Hypothalamus (tissue), 51 donors: ENCODE measurements at regions not wholly inside any gene's neighbourhood (a gene's known extent, or its start where the extent isn't known, plus 50 kb on each side); places are given as distances from the start of the nearest gene placed in this dataset.

Experiments
- DNase-seq, 51 donors: peaks; one replicate each; lab custom pipeline; 2025; lab: John Stamatoyannopoulos, UW

DNA sequence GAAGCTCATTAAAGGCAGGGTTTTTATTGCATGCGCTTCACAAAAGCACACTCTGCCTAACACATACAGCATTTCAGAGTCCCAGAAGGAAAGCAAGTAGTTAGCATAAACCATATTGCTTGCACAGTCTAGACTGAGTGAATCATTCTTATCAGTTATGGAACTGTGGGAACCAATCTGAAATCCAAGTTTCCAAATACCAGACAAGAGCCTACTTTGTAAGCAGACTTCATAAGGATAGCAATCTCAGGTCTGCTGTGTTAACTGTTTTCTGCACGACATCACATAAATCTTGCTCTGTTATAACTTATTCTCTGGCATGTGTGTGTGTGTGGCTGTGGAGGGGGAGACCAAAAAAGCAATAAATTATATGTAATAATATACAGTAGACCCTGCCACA, 608.1 kb upstream of the REG3G start:
- DNase-seq, result no peak

DNA sequence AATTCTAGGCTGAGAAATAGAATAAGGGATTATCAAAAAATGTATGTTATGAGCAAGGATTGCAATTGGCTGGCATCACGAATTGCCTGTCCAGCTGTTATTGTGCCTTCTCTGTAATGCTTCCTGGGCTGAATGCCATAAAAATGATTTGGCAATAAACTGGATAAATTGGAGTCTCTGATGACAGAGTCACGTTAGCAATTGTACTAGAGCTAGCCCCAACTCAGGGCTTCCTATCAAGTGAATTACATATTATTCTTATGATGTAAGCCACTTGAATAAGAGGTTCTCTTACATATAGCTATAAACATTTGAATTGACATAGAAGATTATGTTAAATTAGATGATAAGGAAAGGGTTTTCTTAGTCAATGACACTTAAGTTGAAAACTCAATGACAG, 607.5 kb upstream of the REG3G start:
- DNase-seq, result no peak

DNA sequence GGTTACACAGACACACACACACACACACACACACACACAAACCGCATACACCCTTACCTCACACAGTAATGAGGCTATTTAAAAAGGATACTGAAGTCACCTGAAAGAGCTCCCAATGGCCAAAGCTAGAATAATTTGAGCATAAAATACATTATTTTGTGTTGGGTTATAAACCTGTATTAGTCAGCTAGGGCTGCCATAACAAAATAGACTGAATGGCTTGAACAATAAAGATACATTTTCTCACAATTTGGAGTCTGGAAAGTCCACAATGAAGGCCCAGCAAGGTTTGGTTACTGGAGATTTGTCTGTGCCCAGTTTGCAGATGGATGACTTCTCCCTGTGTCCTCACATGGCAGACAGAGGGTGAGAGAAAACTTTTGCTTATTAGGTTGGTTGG, 605.4 kb upstream of the REG3G start:
- no peak for DNase-seq

DNA sequence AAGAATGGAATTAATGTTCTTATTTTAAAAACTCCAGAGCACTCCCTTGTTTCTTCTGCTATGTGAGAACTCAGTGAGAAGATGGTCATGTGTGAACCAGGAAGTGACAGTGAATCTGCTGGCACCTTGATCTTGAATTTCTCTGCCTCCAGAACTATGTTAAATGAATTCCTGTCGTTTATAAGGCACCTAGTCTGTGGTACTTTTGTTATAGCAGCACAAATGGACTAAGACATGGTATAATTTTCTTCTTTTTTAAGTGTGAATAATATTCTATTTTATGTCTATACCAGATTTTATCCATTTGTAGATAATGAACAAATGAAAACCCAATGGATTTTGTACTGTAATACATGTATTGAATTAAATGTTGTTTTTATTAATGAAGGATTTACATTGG, 601.9 kb upstream of the REG3G start:
- DNase-seq, result no peak

DNA sequence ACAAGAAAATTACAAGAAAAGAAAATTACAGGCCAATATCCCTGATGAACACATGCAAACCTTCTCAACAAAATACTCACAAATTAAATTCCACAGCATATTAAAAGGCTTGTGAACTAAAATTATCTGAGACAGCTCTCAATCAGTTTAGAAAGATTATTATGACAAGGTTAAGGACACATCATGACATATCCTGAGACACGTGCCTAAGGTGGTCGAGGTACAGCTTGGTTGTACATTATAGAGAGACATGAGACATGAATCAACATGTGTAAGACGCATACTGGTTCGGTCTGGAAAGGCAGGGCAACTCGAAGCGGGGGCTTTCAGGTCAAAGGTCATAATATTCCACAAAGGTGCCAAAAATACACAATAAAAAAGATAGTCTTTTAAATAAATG, 598.3 kb upstream of the REG3G start:
- no peak for DNase-seq

DNA sequence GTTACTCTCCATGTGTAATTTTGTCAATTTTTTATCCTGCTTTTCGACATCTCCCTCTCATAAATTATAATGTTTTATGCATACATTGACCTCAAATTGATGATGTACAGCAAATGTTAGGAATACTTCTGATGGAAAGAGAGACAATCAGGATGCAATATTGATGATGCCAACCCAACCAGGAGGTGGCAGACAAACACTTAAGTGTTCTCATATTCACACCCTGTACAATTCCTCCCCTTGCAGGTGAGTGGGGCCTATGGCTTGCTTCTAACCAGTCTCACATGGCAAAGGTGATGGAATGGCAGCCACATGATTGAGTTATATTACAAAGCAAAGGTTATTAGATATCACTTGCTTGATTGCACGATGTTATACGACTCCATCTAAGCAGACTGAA, 594.3 kb upstream of the REG3G start:
- no peak for DNase-seq

DNA sequence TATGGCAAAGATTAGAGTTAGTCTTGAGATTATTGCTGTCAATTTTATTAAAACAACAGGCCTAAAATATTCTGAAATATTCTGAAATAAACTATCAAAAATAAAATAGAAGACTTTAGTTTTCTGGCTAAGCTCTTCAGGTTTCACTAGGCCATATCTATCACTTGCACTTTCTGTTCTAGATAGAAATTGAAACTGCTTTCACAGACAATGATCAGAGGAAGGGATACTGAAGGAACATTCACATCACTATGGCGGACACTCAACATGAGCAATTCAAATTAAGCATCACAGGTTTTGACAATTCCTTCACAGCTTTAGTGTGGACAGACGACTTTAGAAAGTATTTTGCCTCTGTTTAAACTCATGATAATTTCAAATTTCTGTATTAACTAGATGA, 586.4 kb upstream of the REG3G start:
- no peak for DNase-seq

DNA sequence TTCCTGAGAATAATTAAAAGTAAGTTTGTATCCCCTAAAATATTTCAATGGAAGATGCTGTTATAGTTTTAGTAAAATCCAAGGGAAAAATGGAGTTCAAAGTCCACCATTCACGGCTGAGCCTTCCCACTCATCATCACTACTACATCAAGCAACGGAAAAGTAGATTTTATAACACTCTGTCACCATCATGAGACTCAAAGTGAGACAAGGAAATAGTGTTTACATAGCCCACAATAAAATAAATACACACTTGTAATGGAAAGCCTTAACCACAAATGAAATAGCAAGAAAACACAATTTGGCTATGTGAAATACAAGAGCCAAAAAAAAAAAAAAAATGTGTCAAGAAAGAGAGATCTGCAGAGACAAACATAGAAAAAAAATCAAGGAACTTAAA, 569.9 kb upstream of the REG3G start:
- no peak for DNase-seq

DNA sequence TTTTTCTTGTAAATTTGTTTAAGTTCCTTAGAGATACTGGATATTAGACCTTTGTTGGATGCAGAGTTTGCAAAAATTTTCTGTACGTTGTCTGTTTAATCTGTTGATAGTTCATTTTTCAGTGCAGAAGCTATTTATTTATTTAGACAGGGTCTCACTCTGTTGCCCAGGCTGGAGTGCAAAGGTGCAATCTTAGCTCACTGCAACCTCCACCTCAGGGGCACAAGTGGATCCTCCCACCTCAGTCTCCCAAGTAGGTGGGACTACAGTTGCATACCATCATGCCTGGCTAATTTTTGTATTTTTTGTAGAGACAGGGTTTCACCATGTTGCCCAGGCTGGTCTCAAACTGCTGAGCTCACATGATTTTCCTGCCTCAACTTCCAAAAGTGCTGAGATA, 568.2 kb upstream of the REG3G start:
- no peak for DNase-seq

DNA sequence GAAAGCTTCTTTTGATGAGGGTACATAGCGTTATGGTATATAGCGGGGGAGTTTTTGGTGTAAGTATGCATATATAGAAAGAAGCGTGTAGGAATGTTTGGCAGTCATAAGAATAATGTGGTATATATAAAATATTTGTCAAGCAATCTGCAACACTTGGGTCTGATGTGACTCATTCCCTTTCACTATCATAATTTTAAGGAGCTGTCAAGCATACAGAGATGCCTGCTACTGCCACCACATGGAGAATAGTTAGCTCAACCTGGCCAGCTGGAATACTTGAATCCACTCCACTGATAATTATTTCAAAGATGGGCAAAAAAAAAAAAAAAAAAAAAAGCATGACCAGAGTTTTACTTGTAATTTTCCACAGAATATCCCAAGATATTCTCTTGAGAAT, 559.8 kb upstream of the REG3G start:
- DNase-seq, result no peak

DNA sequence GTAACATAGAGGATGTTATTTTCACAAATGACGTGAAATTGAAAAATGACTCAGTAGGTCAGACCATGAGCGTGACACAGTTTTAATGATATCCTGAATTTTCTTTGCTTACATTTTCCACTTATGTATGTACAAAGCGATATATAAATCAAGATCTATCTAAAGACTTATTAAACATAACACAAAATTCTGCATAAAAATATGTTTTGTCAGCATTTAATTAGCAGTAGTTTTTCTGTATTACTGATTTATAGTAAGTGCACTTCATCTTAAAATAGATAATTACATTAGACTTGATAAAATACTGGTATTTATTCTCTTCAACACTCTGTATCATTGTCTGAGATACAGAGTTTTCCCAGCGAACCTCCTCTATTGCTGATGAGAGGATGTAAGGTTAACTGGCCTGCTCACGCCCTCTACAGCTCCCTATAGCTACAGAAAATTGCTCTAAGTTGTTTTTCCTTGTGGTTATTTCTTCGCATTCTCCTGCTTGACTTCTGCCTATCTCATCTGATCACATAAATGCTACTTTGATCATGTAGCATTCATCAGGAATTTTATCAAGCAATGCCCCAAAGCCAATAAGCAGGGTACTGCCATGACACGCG, 548.8 kb upstream of the REG3G start:
- no peak for DNase-seq

DNA sequence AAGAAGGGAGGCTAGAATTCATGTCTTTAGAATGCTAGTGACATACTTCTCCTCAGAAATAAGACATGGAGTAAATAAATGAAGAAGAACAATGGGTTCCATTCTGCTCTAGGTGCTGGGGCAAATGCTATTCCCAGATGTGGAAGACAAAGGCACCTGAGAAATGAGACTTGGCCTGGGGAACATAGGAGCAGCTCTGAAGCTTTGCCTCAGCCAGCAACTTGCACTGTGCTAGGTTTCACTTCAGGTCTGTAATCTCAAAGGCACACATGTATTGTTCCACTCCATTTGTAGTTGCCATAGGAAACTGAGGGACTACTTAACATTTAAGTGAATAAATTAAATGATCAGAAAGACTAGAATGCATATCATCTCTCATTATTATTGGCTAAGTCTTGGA, 538.9 kb upstream of the REG3G start:
- no peak for DNase-seq

DNA sequence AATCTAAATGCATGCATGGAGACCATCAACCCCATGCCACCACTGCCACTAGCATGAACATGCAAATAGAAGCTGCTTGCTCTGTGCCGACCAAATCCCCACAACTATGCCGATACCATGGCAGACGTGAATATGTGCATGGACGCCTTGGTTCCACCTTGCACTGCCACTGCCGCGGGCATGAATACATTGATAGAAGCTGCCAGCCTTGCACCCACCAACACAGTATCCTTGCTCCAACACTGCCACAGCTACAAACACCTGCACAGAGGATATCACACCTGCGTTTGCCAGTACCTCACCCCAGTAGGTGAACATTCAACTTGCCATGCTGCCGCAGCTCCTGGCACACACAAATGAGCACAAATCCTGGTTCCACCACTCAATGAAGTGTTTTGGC, 527.4 kb upstream of the REG3G start:
- DNase-seq, result no peak

DNA sequence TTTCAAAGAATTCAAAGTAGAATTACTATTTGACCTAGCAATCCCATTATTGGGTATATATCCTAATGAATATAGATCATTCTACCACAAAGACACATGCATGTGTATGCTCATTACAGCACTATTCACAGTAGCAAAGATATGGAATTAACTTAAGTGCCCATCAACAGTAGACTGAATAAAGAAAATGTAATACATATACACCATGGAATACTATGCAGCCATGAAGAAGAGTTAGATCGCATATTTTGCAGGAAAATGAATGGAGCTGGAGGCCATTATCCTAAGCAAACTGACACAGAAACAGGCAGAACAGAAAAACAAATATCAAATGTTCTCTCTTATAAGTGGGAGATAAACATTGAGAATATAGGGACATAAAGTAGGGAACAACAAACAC, 519.2 kb upstream of the REG3G start:
- no peak for DNase-seq

DNA sequence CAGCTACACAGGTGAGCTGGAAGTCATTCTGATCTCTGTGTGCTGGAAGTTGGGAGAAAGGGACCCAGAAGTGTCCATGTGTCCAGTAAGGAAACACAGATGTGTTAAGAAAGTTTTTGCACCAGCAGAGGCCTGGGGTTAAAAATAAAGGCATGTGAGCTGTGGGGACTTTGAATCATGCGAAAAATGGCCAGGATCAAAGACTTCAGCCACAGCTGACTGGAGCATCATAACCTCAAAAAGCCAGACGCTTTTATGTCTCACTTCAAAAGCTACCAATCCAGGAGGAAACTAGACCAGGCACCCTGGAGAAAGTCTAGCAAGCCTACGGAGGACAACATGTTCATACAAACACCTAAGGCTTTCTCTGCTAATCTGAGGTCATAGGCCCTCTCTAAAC, 503.6 kb upstream of the REG3G start:
- no peak for DNase-seq

DNA sequence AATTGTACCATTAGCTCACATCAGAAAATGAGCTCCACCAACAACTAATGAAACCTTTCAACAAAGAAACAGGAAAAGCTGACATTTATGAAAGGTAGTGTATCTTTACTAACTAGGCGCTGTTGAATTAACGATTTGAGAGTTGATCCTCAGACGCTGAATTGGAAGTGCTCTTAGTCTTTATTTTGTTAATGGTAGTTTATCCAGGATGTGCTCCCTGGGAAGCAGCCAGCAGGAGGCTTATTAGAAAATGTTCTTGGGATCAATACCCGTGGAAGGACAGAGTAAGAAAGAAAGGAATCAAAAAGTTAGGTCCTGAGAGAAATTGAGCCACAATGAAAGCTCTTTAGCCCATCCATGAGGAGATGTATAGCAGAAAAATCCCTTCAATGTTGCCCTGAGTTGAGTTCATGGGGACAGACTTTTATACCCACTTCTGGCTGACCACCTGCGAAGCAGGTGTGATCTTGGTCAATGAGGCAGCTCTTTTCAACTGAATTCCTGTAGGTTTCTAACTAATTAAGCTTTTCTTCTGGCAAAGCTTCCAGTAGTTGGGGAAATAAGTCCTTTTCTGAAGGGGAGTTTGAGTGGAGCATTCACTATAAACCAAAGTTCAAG, 492.6 kb upstream of the REG3G start:
- DNase-seq, result no peak

DNA sequence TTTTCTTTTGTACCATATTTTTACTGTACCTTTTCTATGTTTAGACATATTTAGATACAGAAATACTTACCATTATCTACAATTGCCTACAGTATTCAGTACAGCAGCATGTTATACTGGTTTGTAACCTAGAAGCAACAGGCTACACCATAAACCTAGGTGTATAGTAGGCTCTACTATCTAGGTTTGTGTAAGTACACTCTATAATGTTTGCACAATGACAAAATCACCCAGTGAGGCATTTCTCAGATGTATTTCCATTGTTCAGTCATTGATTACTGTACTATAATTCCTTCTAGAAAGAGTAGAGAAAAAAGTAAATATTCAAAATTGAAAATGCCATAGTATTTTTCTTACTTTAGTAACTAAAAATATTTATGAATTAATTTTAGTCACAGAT, 490.1 kb upstream of the REG3G start:
- DNase-seq, result no peak

DNA sequence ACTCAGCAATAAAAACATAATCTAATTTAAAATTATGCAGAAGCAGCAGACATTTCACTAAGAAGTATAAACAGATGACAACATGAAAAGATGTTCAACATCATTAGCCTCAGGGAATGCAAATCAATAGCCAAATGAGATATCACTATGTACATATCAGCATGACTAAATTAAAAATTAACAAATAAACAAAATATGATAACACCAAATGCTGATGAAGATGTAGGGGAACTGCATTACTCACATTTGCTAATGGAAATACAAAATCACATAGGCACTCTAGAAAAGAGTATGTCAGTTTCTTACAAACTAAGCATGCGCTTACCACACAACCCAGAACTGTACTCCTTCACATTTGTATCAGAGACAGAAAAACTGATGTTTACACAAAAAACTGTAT, 487.2 kb upstream of the REG3G start:
- DNase-seq, result no peak

DNA sequence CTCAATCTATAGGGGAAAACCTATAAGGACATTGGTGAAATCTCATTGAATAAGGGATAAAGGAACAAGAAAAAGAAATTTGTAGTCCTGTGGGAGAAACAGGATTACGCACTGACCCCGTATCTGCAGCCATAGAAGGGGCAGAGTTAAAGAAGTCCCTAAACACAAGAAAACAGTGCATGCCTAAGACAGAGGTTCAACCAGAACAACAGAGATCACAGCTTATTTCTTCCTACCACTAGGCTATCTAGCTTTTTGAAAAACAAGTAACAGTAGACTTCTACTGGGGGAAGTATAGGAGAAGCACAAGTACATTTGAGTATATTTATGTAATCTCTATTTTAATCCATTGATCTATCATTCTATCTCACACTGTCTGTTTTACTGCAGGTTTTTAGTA, 485.2 kb upstream of the REG3G start:
- DNase-seq, result no peak

DNA sequence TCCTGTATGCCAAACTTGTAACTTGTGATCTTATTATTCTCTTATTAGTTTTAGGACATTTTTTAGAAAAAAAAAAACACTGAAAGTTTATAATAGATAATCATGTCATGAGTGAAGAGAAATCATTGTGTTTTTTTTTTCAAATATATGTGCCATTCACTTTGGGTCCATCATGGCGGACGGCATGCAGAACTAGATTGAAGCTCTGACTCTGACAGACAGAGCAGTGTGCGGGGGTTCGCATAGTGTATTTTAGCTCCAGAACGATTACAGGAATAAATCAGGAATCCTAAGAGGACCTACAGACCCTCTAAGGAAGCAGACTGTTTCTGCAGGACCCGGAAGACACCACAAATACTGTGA, 484.4 kb upstream of the REG3G start:
- no peak for DNase-seq

DNA sequence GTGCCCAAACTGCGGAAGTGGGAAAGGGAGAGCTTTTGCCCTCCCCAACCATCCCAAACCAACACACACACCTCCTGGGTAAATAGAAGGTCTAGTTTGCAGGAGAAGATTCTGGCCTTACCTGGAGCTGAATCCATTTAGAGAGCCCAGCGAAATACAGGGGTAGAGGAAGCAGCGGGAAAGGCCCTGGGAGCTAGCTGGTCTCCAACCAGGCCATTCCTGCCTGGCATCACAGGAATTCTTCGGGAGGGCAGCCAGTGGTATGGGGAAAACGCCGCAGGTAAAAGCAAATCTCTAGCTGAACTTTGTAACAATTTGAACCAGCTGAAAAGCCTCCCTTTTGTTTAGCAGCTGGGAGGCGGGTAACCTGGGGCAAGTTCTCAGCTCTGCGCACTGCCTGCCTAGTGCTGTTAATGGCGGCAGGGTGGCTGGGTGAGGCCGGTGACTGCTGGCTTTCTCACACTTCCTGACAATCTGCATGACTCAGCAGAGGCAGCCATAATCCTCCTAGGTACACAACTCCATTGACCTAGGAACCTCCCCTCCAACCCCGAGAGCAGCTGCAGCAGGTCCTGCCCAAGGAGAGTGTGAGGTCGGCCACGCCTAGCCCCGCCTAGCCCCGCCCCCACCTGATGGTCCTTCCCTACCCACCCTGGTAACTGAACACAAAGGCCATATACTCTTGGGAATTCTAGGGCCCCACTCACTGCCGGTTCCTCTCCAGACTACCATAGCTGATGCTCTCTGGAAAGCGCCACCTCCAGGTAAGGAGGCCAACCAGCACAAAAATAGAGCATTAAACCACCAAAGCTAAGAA, 483.8 kb upstream of the REG3G start:
- DNase-seq, result no peak

DNA sequence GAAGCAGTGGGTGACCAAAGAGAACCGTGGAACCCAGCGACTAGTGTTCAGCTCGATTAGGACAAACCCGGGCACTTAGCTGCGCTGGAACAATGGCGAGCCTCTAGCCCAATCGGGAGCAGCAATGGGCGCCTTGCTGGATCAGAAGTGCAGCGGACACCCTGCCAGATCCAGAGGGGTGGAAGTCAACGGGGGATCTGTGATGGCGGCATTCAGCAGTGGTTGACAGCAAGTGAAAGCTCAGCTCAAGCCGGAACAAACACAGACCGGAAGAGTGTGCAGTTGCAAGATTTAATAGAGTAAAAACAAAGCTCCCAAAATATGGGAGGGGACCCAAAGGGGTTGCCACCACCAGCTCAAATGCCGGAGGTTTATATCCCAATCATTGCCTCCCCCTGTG, 478.7 kb upstream of the REG3G start:
- DNase-seq, result no peak
